NCI-H1092 treated with DMSO at 0.1 percent for 48 hours (cell line): ENCODE measurements at regions not wholly inside any gene's neighbourhood (a gene's known extent, or its start where the extent isn't known, plus 50 kb on each side); places are given as distances from the start of the nearest gene placed in this dataset.
"Not testable (repeated sequence)": the region's sequence is repeated elsewhere in the genome, so short reads cannot be mapped to it uniquely, and the experiment has no call there.

Source experiments
- DNase-seq: peaks from one replicate; lab custom pipeline; 2025; lab: John Stamatoyannopoulos, UW

DNA sequence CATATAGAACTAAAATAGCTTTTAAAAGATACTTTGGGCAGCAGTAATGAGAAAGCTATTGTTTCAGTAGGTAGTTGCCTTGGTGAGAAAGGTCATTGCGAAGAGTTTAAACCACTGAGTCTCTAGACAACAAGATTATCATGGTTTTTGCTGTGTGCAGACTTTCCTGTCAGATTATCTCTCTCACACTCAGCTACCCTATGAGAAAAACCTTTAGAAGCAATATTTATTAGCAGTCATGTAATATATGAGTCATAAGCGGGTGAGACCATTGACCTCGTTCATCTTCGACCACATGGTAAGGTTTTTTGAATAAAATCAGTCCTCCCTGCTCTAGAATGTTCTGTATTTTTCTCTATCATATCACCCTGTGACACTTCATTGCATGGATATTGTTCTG is 59.9 kb downstream of the GPR65 start:
- DNase-seq: no peak

DNA sequence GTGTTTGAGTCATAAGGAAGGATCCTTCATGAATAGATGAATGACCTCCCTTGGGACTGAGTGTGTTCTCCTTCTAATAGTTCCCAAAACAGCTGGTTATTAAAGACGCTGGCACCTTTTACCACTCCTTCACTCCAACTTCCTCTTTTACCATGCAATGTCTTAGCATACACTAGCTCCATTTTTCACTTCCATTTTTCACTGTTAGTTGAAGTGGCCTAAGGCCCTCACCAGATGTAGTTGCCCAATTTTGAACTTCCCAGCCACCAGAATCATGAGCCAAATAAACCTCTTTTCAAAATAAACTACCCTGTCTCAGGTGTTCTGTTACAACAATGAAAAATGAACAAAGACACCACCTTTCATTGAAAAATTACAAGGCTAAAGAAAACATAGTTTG is 64.7 kb downstream of the GPR65 start:
- DNase-seq: no peak

DNA sequence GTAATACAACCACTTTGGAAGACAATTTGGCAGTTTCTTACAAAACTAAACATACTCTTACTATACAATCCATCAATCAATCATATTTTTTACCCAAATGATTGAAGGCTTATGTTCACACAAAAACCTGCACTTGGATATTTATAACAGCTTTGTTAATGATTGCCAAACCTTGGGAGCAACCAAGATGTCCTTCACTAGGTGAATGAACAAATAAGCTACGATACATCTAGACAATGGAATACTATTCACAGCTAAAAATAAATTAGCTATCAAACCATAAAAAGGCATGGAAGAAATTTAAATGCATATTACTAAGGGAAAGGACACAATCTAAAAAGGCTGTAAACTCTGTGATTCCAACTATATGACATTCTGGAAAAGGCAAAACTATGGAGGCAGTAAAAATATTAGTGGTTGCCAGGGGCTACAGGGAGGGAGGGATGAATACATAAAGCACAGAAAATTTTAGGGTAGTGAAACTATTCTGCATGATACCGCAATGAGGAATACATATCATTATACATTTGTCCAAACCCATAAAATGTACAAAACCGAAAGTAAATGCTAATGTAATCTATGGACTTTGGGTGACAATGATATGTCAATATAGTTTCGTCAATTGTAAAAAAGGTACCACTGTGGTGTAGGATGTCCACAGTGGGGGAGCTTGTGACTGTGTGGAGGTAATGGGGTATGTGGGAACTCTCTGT is 70.5 kb downstream of the GPR65 start:
- DNase-seq: no peak

DNA sequence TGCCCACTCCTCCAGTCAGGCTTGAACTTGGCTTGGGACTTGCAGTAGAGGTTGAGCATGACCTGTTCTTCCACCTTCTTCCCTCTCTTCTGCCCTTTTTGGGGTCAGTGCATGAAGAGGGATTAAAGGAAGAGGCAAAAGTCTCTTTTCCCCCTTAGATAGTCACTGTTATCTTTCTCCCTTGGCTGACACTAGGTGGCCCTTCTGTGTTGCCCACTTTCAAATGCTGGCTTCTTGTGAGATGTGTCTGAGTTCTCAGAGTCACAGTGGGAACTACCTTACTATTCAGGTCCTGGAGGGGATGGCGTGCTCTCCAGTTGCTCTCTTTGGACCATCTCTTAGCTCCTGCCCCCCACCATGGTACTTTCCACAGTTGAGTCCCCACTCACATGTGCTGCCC is 73.6 kb downstream of the GPR65 start:
- no peak for DNase-seq

DNA sequence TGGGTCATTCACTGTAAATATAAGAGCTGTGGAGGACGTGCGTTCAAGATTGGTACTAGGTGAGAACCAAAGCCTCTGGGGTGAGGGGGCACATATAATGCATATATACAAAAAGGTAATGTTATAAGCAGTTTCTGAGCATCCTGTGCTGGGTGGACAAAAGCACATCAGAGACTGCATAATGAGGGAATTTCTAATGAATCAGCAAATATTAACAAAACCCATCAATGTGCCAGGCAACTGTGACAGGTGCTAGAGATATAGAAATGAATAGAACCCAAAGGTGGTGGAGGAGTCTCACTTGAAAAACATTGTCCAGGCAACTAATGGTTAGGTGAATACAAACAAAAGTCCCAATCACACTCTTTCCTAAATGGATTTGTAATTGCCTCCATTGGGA is 74.7 kb downstream of the GPR65 start:
- DNase-seq: peak; percentile 31

DNA sequence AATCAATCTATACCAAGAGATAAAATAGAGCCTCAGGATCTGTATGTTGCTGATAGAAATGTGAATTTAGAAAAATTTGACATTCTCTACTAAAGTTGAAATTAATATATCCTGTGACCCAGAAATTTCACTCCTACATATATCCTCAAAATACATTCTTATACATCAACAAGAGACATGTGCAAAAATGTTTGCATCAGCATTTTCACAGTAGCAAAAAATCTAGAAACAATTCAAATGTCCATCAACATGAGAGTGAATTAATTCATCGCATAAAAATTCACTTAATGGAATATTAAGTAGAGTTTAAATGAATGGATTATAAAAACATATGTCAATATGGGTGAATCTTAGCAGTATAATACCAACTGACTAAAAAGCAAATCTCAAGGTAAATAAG is 80.8 kb downstream of the GPR65 start:
- no peak for DNase-seq

DNA sequence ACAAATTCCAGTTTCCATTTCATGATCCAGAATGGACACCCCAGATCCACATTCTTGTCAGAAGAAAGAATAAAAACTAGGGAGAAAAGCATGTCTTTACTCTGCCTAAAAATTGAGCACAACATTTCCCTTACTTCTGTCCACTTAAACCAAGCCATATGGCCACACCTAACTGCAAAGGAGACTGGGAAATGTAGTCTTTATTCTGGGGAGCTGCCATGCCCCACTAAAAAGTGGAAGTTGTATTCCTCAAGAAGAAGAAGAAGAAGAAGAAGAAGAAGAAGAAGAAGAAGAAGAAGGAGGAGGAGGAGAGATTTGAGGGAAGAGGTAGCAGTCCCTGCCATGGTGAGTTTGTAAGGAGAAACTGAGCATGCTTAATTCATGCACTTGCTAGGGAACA is 84.5 kb downstream of the GPR65 start:
- no peak for DNase-seq

DNA sequence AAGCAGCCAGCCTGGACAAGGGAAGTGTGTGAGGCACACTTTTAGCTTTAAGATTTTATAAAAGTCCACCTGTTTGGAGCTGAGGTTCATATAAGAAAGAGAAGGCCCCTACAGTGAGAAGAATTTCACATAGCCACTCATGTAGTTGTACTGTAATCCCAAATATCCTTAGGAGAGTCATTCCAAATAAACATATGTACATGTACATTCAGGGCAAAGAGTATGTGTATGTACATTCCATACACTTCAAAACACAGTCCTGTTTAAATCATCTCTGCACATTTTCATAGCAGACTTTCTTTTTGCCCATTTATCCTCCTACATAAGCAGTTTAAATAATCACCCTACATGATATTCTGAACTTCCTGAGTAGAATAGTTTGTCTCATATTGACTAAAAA is 87.6 kb downstream of the GPR65 start:
- no peak for DNase-seq

DNA sequence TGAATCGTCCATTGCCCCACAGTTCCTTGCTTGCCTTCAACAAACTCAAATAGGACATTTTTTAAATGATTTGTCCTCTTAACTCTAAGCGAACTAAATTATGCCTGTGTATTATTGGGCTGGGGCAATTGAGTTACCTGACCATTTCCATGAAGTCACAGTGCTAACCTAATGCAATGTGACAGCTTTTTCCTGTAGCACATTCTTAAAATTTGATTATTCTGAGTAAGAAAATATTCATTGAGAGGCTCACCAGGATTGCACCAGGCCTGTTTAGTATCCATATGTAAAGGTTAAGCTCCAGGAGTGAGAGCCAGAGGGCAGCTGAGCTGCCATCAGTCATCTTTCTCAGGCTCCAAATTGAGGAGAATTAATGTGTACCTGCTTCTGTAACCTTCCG is 90.9 kb downstream of the GPR65 start:
- no peak for DNase-seq

DNA sequence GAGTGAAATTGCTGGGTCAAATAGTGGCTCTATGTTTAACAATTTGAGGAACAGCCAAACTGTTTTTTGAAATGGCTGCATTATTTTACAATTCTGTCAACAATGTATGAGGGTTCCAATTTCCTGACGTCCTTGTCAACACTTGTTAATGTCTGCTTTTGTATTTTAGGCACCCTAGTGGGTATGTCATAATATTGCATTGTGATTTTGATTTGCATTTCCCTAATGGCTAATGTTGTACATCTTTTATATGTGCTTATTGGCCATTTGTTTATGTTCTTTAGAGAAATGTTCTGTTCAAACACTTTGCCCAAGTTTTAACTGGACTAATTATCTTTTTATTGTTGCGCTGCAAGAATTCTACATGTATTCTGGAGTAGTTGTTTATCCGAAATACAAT is 93.2 kb downstream of the GPR65 start:
- no peak for DNase-seq

DNA sequence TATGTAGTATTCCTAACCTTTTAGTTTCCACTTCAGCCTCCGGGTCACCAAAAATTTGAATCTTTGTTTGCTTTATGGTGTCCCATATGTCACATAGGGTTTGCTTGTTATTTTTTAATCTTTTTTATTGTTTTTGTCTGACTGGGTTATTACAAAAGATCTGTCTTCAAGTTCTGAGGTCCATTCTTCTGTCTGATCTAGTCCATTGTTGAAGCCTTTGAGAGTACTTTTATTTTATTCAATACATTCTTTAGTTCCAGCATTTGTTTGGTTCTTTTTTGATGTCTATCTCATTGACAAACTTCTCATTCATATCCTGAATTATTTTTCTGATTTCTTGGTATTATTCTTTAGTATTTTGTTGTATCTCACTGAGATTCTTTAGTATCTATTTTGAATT is 99.8 kb downstream of the GPR65 start:
- DNase-seq: no peak

DNA sequence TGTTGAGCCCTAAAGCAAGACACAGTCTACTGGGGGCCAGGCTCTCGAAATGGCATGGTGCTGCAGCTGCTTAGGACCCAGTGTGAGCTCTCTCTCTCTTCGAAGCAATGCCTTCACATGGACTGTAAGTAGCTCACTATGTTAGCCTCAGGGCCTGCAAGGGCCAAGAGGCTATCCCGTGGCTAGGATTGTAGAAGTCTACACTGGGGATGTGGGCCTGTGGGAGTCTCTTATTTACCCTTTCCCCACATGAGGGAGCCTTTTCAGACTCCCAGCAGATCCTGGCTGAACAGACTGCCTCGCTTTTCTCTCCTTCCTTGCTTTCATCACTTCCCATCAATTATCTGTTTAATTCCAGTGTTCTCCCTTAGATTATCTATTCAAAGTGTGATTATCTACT is 101.4 kb downstream of the GPR65 start:
- no peak for DNase-seq

DNA sequence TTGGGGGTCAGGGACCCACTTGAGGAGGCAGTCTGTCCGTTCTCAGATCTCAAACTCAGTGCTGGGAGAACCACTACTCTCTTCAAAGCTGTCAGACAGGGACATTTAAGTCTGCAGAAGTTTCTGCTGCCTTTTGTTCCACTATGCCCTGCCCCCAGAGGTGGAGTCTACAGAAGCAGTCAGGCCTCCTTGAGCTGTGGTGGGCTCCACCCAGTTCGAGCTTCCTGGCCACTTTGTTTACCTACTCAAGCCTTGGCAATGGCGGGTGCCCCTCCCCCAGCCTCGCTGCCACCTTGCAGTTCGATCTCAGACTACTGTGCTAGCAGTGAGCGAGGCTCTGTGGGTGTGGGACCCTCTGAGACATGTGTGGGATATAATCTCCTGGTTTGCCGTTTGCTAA is 122.7 kb downstream of the GPR65 start:
- DNase-seq: not testable (repeated sequence)

DNA sequence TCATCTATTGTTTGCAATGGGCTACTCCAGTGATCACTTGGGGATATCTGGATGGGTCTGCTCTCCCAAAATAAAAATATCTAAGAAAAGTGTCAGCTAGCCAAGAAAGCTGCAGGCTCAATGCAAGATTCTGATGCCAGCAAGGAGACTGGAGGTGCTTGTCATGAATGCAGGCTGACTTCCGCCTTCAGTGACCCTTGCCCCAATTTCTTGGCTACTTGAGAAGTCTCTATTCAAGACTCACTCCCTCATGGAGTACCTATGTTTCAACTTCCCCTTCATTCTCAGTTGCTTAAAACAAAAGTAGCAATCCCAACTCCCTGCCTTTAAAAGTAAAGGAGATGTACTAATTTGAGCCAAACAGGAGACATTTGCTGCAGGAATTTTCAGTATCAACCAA is 123.9 kb downstream of the GPR65 start:
- DNase-seq: no peak

DNA sequence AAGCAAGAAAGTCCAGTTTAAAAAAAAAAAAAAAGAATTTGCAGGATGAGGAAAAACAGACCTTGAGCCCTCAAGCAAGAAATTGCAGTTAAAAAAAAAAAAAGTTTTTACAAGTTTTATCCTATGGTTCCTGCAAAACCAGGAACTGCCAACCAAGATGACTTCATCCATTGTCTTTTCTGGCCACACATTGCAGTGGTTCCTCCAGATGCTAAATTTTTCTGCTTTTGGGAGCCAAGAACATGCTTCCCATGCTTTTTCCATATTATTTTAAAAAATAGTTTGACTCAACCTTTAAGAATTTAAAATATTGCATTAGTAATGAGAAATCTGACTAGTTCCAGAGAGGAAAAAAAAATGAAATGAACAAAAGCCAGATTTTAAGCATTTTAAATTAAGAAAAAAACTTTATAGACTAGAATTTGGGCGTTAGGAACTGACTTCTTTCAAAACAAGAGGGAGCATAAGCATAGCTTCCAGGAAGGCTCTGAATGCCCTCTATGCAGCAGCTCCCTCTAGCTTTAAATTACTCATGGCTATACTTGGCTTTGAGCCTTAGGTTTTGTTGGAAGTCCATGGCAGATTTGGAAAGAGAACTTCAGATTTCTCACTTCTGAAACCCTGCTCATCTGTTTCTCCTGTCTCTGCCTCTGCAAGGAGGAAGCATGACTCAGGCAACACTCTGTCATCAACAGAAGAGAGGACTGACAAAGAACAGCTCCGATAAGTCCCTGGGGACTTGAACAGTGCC is 124.5 kb downstream of the GPR65 start:
- DNase-seq: no peak

DNA sequence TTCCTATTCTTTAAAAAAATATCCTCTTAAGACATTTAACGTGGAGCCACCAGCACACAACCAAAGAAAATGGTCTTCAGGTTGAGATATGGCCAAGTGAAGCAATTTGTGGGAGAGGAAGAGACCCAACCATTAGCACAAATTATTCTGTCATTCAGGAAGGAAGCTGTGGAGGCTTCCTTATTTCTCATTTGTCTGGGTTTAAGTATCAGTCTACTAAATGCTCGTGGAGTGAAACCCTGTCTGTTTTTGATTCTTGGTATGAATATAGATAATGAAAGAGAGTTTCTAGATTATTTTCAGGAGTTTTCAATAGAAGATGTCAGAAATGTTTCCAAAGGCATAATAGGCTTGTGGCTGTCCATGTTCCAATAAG is 125.1 kb downstream of the GPR65 start:
- DNase-seq: no peak
